Mesenchymal stem cell (in vitro differentiated cells and primary cell): ENCODE measurements at regions not wholly inside any gene's neighbourhood (a gene's known extent, or its start where the extent isn't known, plus 50 kb on each side); places are given as distances from the start of the nearest gene placed in this dataset.

Source experiments
- DNase-seq: peaks from one replicate; pipeline ENCODE4 v3.0.0-alpha.2; 2013
- H2AFZ ChIP-seq: one replicate; pipeline ENCODE4 v1.6.1; 2013; ENCODE audit warnings: low read depth, mild to moderate bottlenecking, control low read depth, inconsistent platforms, low read length, moderate library complexity
- H2AK5ac ChIP-seq: 2 replicates; pipeline ENCODE4 v1.6.1; 2013; ENCODE audit warnings: low read length, moderate library complexity, mild to moderate bottlenecking, inconsistent platforms; ENCODE audit not compliant: severe bottlenecking
- H2BK120ac ChIP-seq: one replicate; pipeline ENCODE4 v1.6.1; 2013; ENCODE audit warnings: low read depth, mild to moderate bottlenecking, inconsistent platforms, low read length, moderate library complexity
- H2BK12ac ChIP-seq, 2 experiments: one replicate each; pipeline ENCODE4 v1.6.1; 2013; ENCODE audit warnings: inconsistent platforms in 2 of 2, low read length in 2 of 2, mild to moderate bottlenecking in 2 of 2, moderate library complexity in 2 of 2, control low read depth in 1 of 2
- H2BK15ac ChIP-seq: one replicate; pipeline ENCODE4 v1.6.1; 2013; ENCODE audit warnings: mild to moderate bottlenecking, low read depth, inconsistent platforms; ENCODE audit not compliant: poor library complexity, severe bottlenecking
- H2BK5ac ChIP-seq: 2 replicates; pipeline ENCODE4 v1.6.1; 2013; ENCODE audit warnings: low read depth, mild to moderate bottlenecking, low read length, control low read depth, inconsistent platforms; ENCODE audit not compliant: poor library complexity, severe bottlenecking
- H3K14ac ChIP-seq, 2 experiments: one replicate each; pipeline ENCODE4 v1.6.1; 2013; ENCODE audit warnings: inconsistent platforms in 2 of 2, low read length in 2 of 2, control low read depth in 1 of 2, mild to moderate bottlenecking in 1 of 2, moderate library complexity in 1 of 2
- H3K18ac ChIP-seq, 2 experiments: one replicate each; pipeline ENCODE4 v1.6.1; 2013; ENCODE audit warnings: inconsistent platforms in 2 of 2, low read length in 2 of 2, control low read depth in 1 of 2, low read depth in 1 of 2, mild to moderate bottlenecking in 1 of 2
- H3K23ac ChIP-seq, 2 experiments: one replicate each; pipeline ENCODE4 v1.6.1; 2013; ENCODE audit warnings: inconsistent platforms in 2 of 2, low read length in 2 of 2, mild to moderate bottlenecking in 2 of 2, moderate library complexity in 2 of 2, control low read depth in 1 of 2
- H3K27ac ChIP-seq: 2 replicates; pipeline ENCODE4 v1.5.1; 2013; ENCODE audit warnings: mild to moderate bottlenecking, moderate library complexity, low read length, control low read depth, inconsistent platforms; ENCODE audit not compliant: poor library complexity, severe bottlenecking
- H3K27me3 ChIP-seq, 2 experiments: 2 replicates each; pipeline versions ENCODE4 v1.6.1 to v1.7.0; 2013; ENCODE audit warnings: low read length in 2 of 2, mild to moderate bottlenecking in 2 of 2, moderate library complexity in 2 of 2, control low read depth in 1 of 2, inconsistent platforms in 1 of 2; ENCODE audit not compliant: control insufficient read depth in 1 of 2, insufficient read depth in 1 of 2
- H3K36me3 ChIP-seq, 2 experiments: 2 replicates each; pipeline versions ENCODE4 v1.6.1 to v1.7.0; 2013; ENCODE audit warnings: low read length in 2 of 2, control low read depth in 1 of 2, inconsistent platforms in 1 of 2, low read depth in 1 of 2, mild to moderate bottlenecking in 1 of 2; ENCODE audit not compliant: insufficient read depth in 2 of 2, control insufficient read depth in 1 of 2
- H3K4ac ChIP-seq, 2 experiments: one replicate each; pipeline ENCODE4 v1.6.1; 2013; ENCODE audit warnings: inconsistent platforms in 2 of 2, low read length in 2 of 2, mild to moderate bottlenecking in 2 of 2, moderate library complexity in 2 of 2, control low read depth in 1 of 2, low read depth in 1 of 2
- H3K4me1 ChIP-seq: 2 replicates; pipeline ENCODE4 v1.6.1; 2013; ENCODE audit warnings: low read depth, low read length, control low read depth; ENCODE audit not compliant: control insufficient read depth, insufficient read depth
- H3K4me2 ChIP-seq: 2 replicates; pipeline ENCODE4 v1.6.1; 2013; ENCODE audit warnings: low read length, mild to moderate bottlenecking, inconsistent platforms; ENCODE audit not compliant: poor library complexity, severe bottlenecking
- H3K4me3 ChIP-seq, 2 experiments: 2 replicates each; pipeline versions ENCODE4 v1.5.1 to v1.7.0; 2013; ENCODE audit warnings: low read length in 2 of 2, mild to moderate bottlenecking in 2 of 2, control low read depth in 1 of 2, low read depth in 1 of 2; ENCODE audit not compliant: insufficient read depth in 1 of 2
- H3K79me1 ChIP-seq: replicated peaks from 2 replicates; pipeline ENCODE4 v1.6.1; 2013; ENCODE audit warnings: mild to moderate bottlenecking, control low read depth, low read length, inconsistent platforms; ENCODE audit not compliant: poor library complexity, severe bottlenecking
- H3K9ac ChIP-seq: 2 replicates; pipeline ENCODE4 v1.7.0; 2013; ENCODE audit warnings: mild to moderate bottlenecking, low read length, moderate library complexity
- H3K9me3 ChIP-seq: 2 replicates; pipeline ENCODE4 v1.7.0; 2013; ENCODE audit warnings: mild to moderate bottlenecking, low read length; ENCODE audit not compliant: control insufficient read depth
- H4K8ac ChIP-seq: one replicate; pipeline ENCODE4 v1.6.1; 2013; ENCODE audit warnings: inconsistent platforms, mild to moderate bottlenecking, low read length, moderate library complexity
- H4K91ac ChIP-seq: one replicate; pipeline ENCODE4 v1.6.1; 2013; ENCODE audit warnings: mild to moderate bottlenecking, low read length, inconsistent platforms
- WGBS: methylation state at CpG from one replicate; pipeline ENCODE4 v1.1.7; 2013; ENCODE audit warnings: mixed read lengths; 5-methylcytosine and 5-hydroxymethylcytosine counted together

GRCh38 chr1:59180735-59181134, 116.2 kb upstream of the FGGY start:
- no peak overlapping the region for H3K4me3 ChIP-seq
- H3K23ac ChIP-seq, result no peak overlapping the region
- no peak overlapping the region for H3K4ac ChIP-seq
- H3K79me1 ChIP-seq, result no peaks in the 10 kb centered on the region
- H2BK120ac ChIP-seq, result no peak overlapping the region
- H3K27me3 ChIP-seq, result no peaks in the 10 kb centered on the region
- H4K8ac ChIP-seq, result no peak overlapping the region
- no peak overlapping the region for H2AK5ac ChIP-seq
- no peak overlapping the region for H3K27ac ChIP-seq
- H3K36me3 ChIP-seq, result no peaks in the 10 kb centered on the region
- H2AFZ ChIP-seq, result no peak overlapping the region
- no peak overlapping the region for H4K91ac ChIP-seq
- DNase-seq, result peak; percentile 71
- H3K4me2 ChIP-seq, result no peak overlapping the region
- peaks cover 8% of the 10 kb centered on the region for H3K4me1 ChIP-seq
- no peak overlapping the region for H2BK12ac ChIP-seq
- H3K14ac ChIP-seq, result no peak overlapping the region
- H3K18ac ChIP-seq, result no peak overlapping the region
- peak overlapping the region; percentile 58 for H3K9ac ChIP-seq
- H2BK15ac ChIP-seq, result no peak overlapping the region
- no peaks in the 10 kb centered on the region for H3K9me3 ChIP-seq
- H2BK5ac ChIP-seq, result no peak overlapping the region
- 33% methylated on average over 1 of the region's 2 CpGs for WGBS

- WGBS, result 91% methylated on average over 3 of the region's 3 CpGs
These were observed 113.1 kb upstream of the FGGY start for GRCh38 chr1:59183749-59184317.

GRCh38 chr1:59184365-59184905, 112.5 kb upstream of the FGGY start:
- H3K4ac ChIP-seq, result no peak overlapping the region
- no peak overlapping the region for H3K9ac ChIP-seq
- no peaks in the 10 kb centered on the region for H3K9me3 ChIP-seq
- peak overlapping the region; percentile 52 for H4K8ac ChIP-seq
- H2BK120ac ChIP-seq, result no peak overlapping the region
- H2AFZ ChIP-seq, result no peak overlapping the region
- peak overlapping the region; percentile 71 for H2BK5ac ChIP-seq
- H3K36me3 ChIP-seq, result no peaks in the 10 kb centered on the region
- no peak overlapping the region for H3K4me3 ChIP-seq
- H3K23ac ChIP-seq, result no peak overlapping the region
- no peak for DNase-seq
- H2BK12ac ChIP-seq, result no peak overlapping the region
- peak overlapping the region in 1 of 2 experiments; percentile 30 for H3K18ac ChIP-seq
- no peak overlapping the region for H3K4me2 ChIP-seq
- H3K27ac ChIP-seq, result peak overlapping the region; percentile 39
- H2BK15ac ChIP-seq, result no peak overlapping the region
- H3K27me3 ChIP-seq, result no peaks in the 10 kb centered on the region
- WGBS, result 93% methylated on average over 4 of the region's 5 CpGs
- H3K4me1 ChIP-seq, result peaks cover 14% of the 10 kb centered on the region
- H3K79me1 ChIP-seq, result no peaks in the 10 kb centered on the region
- H2AK5ac ChIP-seq, result peak overlapping the region; percentile 97
- H3K14ac ChIP-seq, result no peak overlapping the region
- no peak overlapping the region for H4K91ac ChIP-seq

More at GRCh38 chr1:59183749-59184317, 113.1 kb upstream of the FGGY start:
- H2BK12ac ChIP-seq, result no peak overlapping the region
- H3K4me1 ChIP-seq, result peaks cover 12% of the 10 kb centered on the region
- H3K14ac ChIP-seq, result no peak overlapping the region
- no peaks in the 10 kb centered on the region for H3K79me1 ChIP-seq
- H3K36me3 ChIP-seq, result no peaks in the 10 kb centered on the region
- no peak overlapping the region for H3K23ac ChIP-seq
- H2AK5ac ChIP-seq, result peak overlapping the region; percentile 97
- no peak overlapping the region for H4K8ac ChIP-seq
- H2BK5ac ChIP-seq, result peak overlapping the region; percentile 71
- H4K91ac ChIP-seq, result no peak overlapping the region
- DNase-seq, result no peak
- H3K27me3 ChIP-seq, result no peaks in the 10 kb centered on the region
- no peak overlapping the region for H2BK15ac ChIP-seq
- no peak overlapping the region for H3K4me2 ChIP-seq
- no peak overlapping the region for H3K18ac ChIP-seq
- H2AFZ ChIP-seq, result no peak overlapping the region
- no peaks in the 10 kb centered on the region for H3K9me3 ChIP-seq
- no peak overlapping the region for H3K9ac ChIP-seq
- no peak overlapping the region for H3K4ac ChIP-seq
- H3K4me3 ChIP-seq, result no peak overlapping the region
- H2BK120ac ChIP-seq, result no peak overlapping the region
- peak overlapping the region; percentile 39 for H3K27ac ChIP-seq

GRCh38 chr1:59185163-59185860, 111.6 kb upstream of the FGGY start:
- no peak overlapping the region for H4K91ac ChIP-seq
- H2AFZ ChIP-seq, result no peak overlapping the region
- peak overlapping the region; percentile 84 for H3K27ac ChIP-seq
- no peaks in the 10 kb centered on the region for H3K36me3 ChIP-seq
- no peaks in the 10 kb centered on the region for H3K79me1 ChIP-seq
- H2BK120ac ChIP-seq, result no peak overlapping the region
- H3K18ac ChIP-seq, result no peak overlapping the region
- H4K8ac ChIP-seq, result no peak overlapping the region
- H3K4ac ChIP-seq, result no peak overlapping the region
- peaks cover 2% of the 10 kb centered on the region for H3K9me3 ChIP-seq
- DNase-seq, result no peak
- no peak overlapping the region for H3K9ac ChIP-seq
- no peak overlapping the region for H3K4me3 ChIP-seq
- peak overlapping the region; percentile 85 for H2AK5ac ChIP-seq
- no peak overlapping the region for H3K23ac ChIP-seq
- H3K4me1 ChIP-seq, result peaks cover 14% of the 10 kb centered on the region
- 99% methylated on average over 4 of the region's 4 CpGs for WGBS
- no peak overlapping the region for H3K4me2 ChIP-seq
- H3K14ac ChIP-seq, result no peak overlapping the region
- H2BK12ac ChIP-seq, result peak overlapping the region; percentile 8 to 78
- H2BK5ac ChIP-seq, result no peak overlapping the region
- no peaks in the 10 kb centered on the region for H3K27me3 ChIP-seq
- no peak overlapping the region for H2BK15ac ChIP-seq
